K562 (cell line): ENCODE measurements at regions not wholly inside any gene's neighbourhood (a gene's known extent, or its start where the extent isn't known, plus 50 kb on each side); places are given as distances from the start of the nearest gene placed in this dataset.

Experiments used
- ATAC-seq: fragments of 200-7000 bp; cut with Tn5 transposase; 3 replicates; pipeline ENCODE4 v1.9.1; 2020; ENCODE audit warnings: moderate library complexity
- BruUV-seq: library from RNA; stranded (reverse); fragments of 400-500 nt; replicated peaks from 2 replicates; lab custom pipeline; 2021; lab: Mats Ljungman, UMichigan
- CTCF ChIA-PET: fragments of 300-600 bp; formaldehyde crosslinking; extraction: SDS; loops from one replicate; lab custom pipeline; 2021; ENCODE audit warnings: low intra/inter-chr PET ratio; lab: Yijun Ruan, JAX
- POLR2A ChIA-PET: fragments of 300-600, 350-650 bp; sonication (Branson Sonifier 250); formaldehyde crosslinking; extraction: SDS; loops from one replicate; lab custom pipeline; 2021; ENCODE audit warnings: antibody characterized with exemption, inconsistent platforms; lab: Yijun Ruan, JAX
- DNase-seq, 4 experiments: peaks; one replicate each; pipeline versions ENCODE4 v3.0.0 to v3.0.0-alpha.2; 2011 to 2018; ENCODE audit warnings: low spot score in 3 of 4, mixed read lengths in 3 of 4; ENCODE audit errors: extremely low read depth in 1 of 4
- FAIRE-seq: peaks from 2 replicates; lab custom pipeline; 2011; peaks lifted over from hg19 to GRCh38; lab: Jason Lieb, UNC
- H2AFZ ChIP-seq: 2 replicates; pipeline ENCODE4 v1.6.0; 2011; ENCODE audit warnings: low read depth, low read length, control low read depth, inconsistent platforms
- H3K27ac ChIP-seq: fragments of 200-600 bp; 3 replicates; pipeline ENCODE4 v1.8.0; 2011; ENCODE audit warnings: low read depth, mild to moderate bottlenecking, control low read depth, inconsistent platforms, low read length, moderate library complexity, mixed read lengths; ENCODE audit errors: extremely low read depth
- H3K27me3 ChIP-seq, 2 experiments: fragments of 300-600 bp in 1 of 2; 2 replicates in 1 of 2; 3 replicates in 1 of 2; pipeline versions ENCODE4 v1.6.0 to v1.8.0; 2011; ENCODE audit warnings: inconsistent platforms in 2 of 2, low read length in 2 of 2, mild to moderate bottlenecking in 1 of 2, mixed read lengths in 1 of 2, moderate library complexity in 1 of 2; ENCODE audit not compliant: control insufficient read depth in 2 of 2, insufficient read depth in 2 of 2
- H3K36me3 ChIP-seq: fragments of 300-600 bp; 3 replicates; pipeline ENCODE4 v1.8.0; 2011; ENCODE audit warnings: mild to moderate bottlenecking, low read length, inconsistent platforms; ENCODE audit not compliant: control insufficient read depth, insufficient read depth
- H3K4me1 ChIP-seq, 2 experiments: fragments of 200-600 bp in 1 of 2; replicated peaks in 1 of 2; 2 replicates in 1 of 2; 3 replicates in 1 of 2; pipeline versions ENCODE4 v1.5.1 to v1.8.0; 2011; ENCODE audit warnings: inconsistent platforms in 2 of 2, low read length in 2 of 2, mild to moderate bottlenecking in 1 of 2, mixed read lengths in 1 of 2, moderate library complexity in 1 of 2; ENCODE audit not compliant: control insufficient read depth in 2 of 2, insufficient read depth in 2 of 2
- H3K4me2 ChIP-seq: 2 replicates; pipeline ENCODE4 v1.6.1; 2011; ENCODE audit warnings: low read length, control low read depth, inconsistent platforms, mixed read lengths; ENCODE audit not compliant: insufficient read depth
- H3K4me3 ChIP-seq: fragments of 200-600 bp; sonication (generic), shearing (Covaris generic); 2 replicates; pipeline ENCODE4 v1.5.1; 2016; ENCODE audit warnings: control low read depth, inconsistent platforms
- H3K79me2 ChIP-seq: fragments of 200-600 bp; 3 replicates; pipeline ENCODE4 v1.8.0; 2011; ENCODE audit warnings: low read length, inconsistent platforms; ENCODE audit not compliant: control insufficient read depth, insufficient read depth
- H3K9ac ChIP-seq, 2 experiments: 2 replicates each; pipeline versions ENCODE4 v1.6.0 to v1.6.1; 2011; ENCODE audit warnings: low read depth in 2 of 2, low read length in 2 of 2, control low read depth in 1 of 2, inconsistent platforms in 1 of 2, mild to moderate bottlenecking in 1 of 2, mixed read lengths in 1 of 2; ENCODE audit not compliant: insufficient read depth in 1 of 2
- H3K9me1 ChIP-seq: one replicate; pipeline ENCODE4 v1.6.0; 2011; ENCODE audit warnings: inconsistent platforms, mild to moderate bottlenecking, low read length, moderate library complexity; ENCODE audit not compliant: control insufficient read depth, insufficient read depth
- H3K9me3 ChIP-seq: replicated peaks from 2 replicates; pipeline ENCODE4 v1.5.1; 2011; ENCODE audit warnings: low read depth, low read length, inconsistent platforms; ENCODE audit not compliant: control insufficient read depth, insufficient read depth
- H4K20me1 ChIP-seq: replicated peaks from 2 replicates; pipeline ENCODE4 v1.6.1; 2011; ENCODE audit warnings: low read length, inconsistent platforms, mixed read lengths; ENCODE audit not compliant: control insufficient read depth, insufficient read depth
- DEAF1 ChIP-seq: fragments of 450-650 bp; formaldehyde crosslinking; IDR thresholded peaks from 2 replicates; pipeline ENCODE4 v1.4.0; 2020; ENCODE audit warnings: mild to moderate bottlenecking, moderate library complexity
- EP400 ChIP-seq: fragments of 450-650 bp; IDR thresholded peaks from 2 replicates; pipeline ENCODE4 v1.6.1; 2017; ENCODE audit warnings: antibody characterized with exemption, mild to moderate bottlenecking, moderate library complexity
- FOXA3 ChIP-seq, 2 experiments: fragments of 450-650 bp in 1 of 2; sonication (generic) in 1 of 2; formaldehyde crosslinking; IDR thresholded peaks in 1 of 2; conservative IDR thresholded peaks in 1 of 2; 2 replicates each; pipeline versions ENCODE4 v1.4.0 to v1.8.0; 2020 to 2022; ENCODE audit warnings: mild to moderate bottlenecking in 2 of 2, missing genetic modification reagents in 1 of 2
- HMGXB4 ChIP-seq: sonication (generic); formaldehyde crosslinking; IDR thresholded peaks from 2 replicates; pipeline ENCODE4 v1.8.1; 2023; ENCODE audit warnings: mild to moderate bottlenecking, missing genetic modification reagents
- KDM1A ChIP-seq, 2 experiments: fragments of 450-650 bp; IDR thresholded peaks; 2 replicates each; pipeline ENCODE4 v1.6.1; 2016; ENCODE audit warnings: mild to moderate bottlenecking in 2 of 2
- MAFG ChIP-seq: fragments of 450-650 bp; conservative IDR thresholded peaks from 2 replicates; pipeline ENCODE4 v1.6.1; 2016; ENCODE audit warnings: missing genetic modification characterization, missing compliant biosample characterization
- MCM7 ChIP-seq, 2 experiments: fragments of 450-650 bp; IDR thresholded peaks; 2 replicates each; pipeline ENCODE4 v1.6.1; 2016 to 2018
- NR0B1 ChIP-seq: fragments of 450-650 bp; IDR thresholded peaks from one replicate; pipeline ENCODE4 v1.6.1; 2018; ENCODE audit warnings: mild to moderate bottlenecking, moderate library complexity; ENCODE audit not compliant: partially characterized antibody
- NR3C1 ChIP-seq: sonication (generic); formaldehyde crosslinking; IDR thresholded peaks from 2 replicates; pipeline ENCODE4 v1.8.1; 2022; ENCODE audit warnings: missing genetic modification reagents
- RB1 ChIP-seq: fragments of 450-650 bp; IDR thresholded peaks from 2 replicates; pipeline ENCODE4 v1.6.1; 2017; ENCODE audit warnings: low read depth, mild to moderate bottlenecking
- RBM15 ChIP-seq: fragments of 200-400 bp; formaldehyde crosslinking; IDR thresholded peaks from 2 replicates; pipeline ENCODE4 v1.6.1; 2018; ENCODE audit warnings: mild to moderate bottlenecking, low read length, moderate library complexity; ENCODE audit not compliant: insufficient read depth
- RBM17 ChIP-seq: fragments of 200-400 bp; formaldehyde crosslinking; IDR thresholded peaks from 2 replicates; pipeline ENCODE4 v1.6.1; 2017; ENCODE audit warnings: low read depth, mild to moderate bottlenecking, low read length, borderline replicate concordance
- SAFB2 ChIP-seq: fragments of 200-400 bp; formaldehyde crosslinking; IDR thresholded peaks from 2 replicates; pipeline ENCODE4 v1.6.1; 2018; ENCODE audit warnings: borderline replicate concordance, low read length, low read depth, moderate library complexity; ENCODE audit not compliant: severe bottlenecking
- ZNF175 ChIP-seq: fragments of 200-800 bp; sonication (Bioruptor generic); IDR thresholded peaks from 2 replicates; pipeline ENCODE4 v1.6.1; 2016; ENCODE audit warnings: low read depth, mild to moderate bottlenecking, missing genetic modification characterization, missing compliant biosample characterization
- ZNF224 ChIP-seq: sonication (generic); formaldehyde crosslinking; IDR thresholded peaks from 2 replicates; pipeline ENCODE4 v1.8.0; 2022; ENCODE audit warnings: mild to moderate bottlenecking, missing genetic modification reagents
- ZNF316 ChIP-seq: fragments of 450-650 bp; IDR thresholded peaks from 2 replicates; pipeline ENCODE4 v1.6.1; 2016
- WGBS: fragments of 100-300 bp; shearing (Covaris generic); methylation state at CpG from one replicate; pipeline ENCODE4 v1.1.6; 2016; ENCODE audit warnings: low coverage, mixed read lengths; ENCODE audit not compliant: insufficient coverage; ENCODE audit errors: missing lambda C conversion rate; 5-methylcytosine and 5-hydroxymethylcytosine counted together
- in situ Hi-C: fragments of 300-500 bp; cut with MboI; formaldehyde crosslinking; loops from 4 replicates; pipeline ENCODE4 v1.15.0; 2018; ENCODE audit warnings: inconsistent platforms, mixed read lengths
- intact Hi-C: fragments of 100-400 bp; cut with micrococcal nuclease; formaldehyde crosslinking; loops from 2 replicates; pipeline ENCODE4 v1.14.2; 2022
- TF ChIP-seq, protein P1 (sequence below): fragments of 450-650 bp; IDR thresholded peaks from 2 replicates; pipeline ENCODE4 v1.6.1; 2016; ENCODE audit warnings: antibody characterized with exemption
- TF ChIP-seq, protein P2 (sequence below): sonication (generic); IDR thresholded peaks from 2 replicates; pipeline ENCODE4 v1.6.1; 2016

- ATAC-seq = no peak
- ChIA-PET CTCF (no interaction called here), POLR2A (no interaction called here)
- Histone ChIP-seq H3K36me3 (no peaks in the 10 kb centered on the region), H3K9ac (no peak overlapping the region), H3K27me3 (no peaks in the 10 kb centered on the region), H3K4me1 (no peaks in the 10 kb centered on the region; a peak in 2 of 5 replicates), H3K9me1 (no peaks in the 10 kb centered on the region), H3K4me3 (no peak overlapping the region), H3K9me3 (no peaks in the 10 kb centered on the region), H3K27ac (no peak overlapping the region), H3K79me2 (no peaks in the 10 kb centered on the region), H2AFZ (no peak overlapping the region), H4K20me1 (no peaks in the 10 kb centered on the region), H3K4me2 (no peak overlapping the region)
- no peak for FAIRE-seq
- no TSS peak for BruUV-seq
- WGBS = 0% methylated on average over 1 of the region's 1 CpG
- no peak for DNase-seq
- in situ Hi-C loops = no loop called here
- intact Hi-C loops = no loop called here
- TF ChIP-seq NR3C1 (CRISPR knock-in tag) (no peak), RB1 (no peak), HMGXB4 (CRISPR knock-in tag) (no peak), RBM17 (no peak), ZNF175 (CRISPR knock-in tag) (no peak), SAFB2 (no peak), MCM7 (IDR thresholded peaks at IDR 0.05) (no peak), FOXA3 (CRISPR knock-in tag; conservative IDR thresholded peaks at IDR 0.05 in 1 of 2, IDR thresholded peaks at IDR 0.05 in 1 of 2) (no peak), RBM15 (no peak), EP400 (no peak), DEAF1 (no peak), KDM1A (IDR thresholded peaks at IDR 0.05) (no peak), MAFG (tag) (no peak), NR0B1 (no peak), ZNF224 (CRISPR knock-in tag) (no peak), ZNF316 (no peak)
- TF ChIP-seq, protein P1, sequence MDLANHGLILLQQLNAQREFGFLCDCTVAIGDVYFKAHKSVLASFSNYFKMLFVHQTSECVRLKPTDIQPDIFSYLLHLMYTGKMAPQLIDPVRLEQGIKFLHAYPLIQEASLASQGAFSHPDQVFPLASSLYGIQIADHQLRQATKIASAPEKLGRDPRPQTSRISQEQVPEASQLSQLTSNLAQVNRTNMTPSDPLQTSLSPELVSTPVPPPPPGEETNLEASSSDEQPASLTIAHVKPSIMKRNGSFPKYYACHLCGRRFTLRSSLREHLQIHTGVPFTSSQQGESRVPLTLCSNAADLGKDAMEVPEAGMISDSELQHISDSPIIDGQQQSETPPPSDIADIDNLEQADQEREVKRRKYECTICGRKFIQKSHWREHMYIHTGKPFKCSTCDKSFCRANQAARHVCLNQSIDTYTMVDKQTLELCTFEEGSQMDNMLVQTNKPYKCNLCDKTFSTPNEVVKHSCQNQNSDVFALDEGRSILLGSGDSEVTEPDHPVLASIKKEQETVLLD = no peak
- TF ChIP-seq, protein P2, sequence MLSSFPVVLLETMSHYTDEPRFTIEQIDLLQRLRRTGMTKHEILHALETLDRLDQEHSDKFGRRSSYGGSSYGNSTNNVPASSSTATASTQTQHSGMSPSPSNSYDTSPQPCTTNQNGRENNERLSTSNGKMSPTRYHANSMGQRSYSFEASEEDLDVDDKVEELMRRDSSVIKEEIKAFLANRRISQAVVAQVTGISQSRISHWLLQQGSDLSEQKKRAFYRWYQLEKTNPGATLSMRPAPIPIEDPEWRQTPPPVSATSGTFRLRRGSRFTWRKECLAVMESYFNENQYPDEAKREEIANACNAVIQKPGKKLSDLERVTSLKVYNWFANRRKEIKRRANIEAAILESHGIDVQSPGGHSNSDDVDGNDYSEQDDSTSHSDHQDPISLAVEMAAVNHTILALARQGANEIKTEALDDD = no peak
Measured at GRCh38 chr13:44171156-44171555, 202.5 kb upstream of the SERP2 start.
